ENCODE measurements at regions not wholly inside any gene's neighbourhood (a gene's known extent, or its start where the extent isn't known, plus 50 kb on each side); places are given as distances from the start of the nearest gene placed in this dataset.

DNA sequence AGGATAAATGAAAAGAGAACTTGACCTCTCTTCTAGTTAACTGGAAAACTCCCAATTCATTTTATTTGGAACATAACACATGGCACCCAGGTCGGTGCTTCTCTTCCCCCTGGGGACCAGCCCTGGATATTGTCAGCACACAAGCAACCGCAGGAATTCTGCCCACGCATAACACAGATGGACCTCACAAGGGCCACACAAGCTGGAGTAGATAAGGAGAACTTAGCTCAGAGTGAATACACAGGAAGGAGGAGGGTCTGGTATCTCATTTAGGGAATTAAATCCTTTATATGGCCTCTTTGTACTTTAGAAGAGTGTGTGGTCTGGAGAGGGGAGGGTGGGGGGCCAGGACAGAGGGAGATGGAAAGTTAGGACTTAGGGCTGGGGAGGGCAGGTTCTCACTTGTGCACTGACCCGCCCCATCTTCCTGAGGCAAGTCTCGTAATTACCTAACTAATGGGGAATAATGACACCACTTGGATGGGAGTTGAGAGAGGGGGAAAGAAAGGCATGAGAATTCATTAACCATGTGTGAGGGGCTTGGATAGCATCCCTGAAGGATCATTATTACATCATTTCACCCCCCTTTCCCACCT lies 341.2 kb upstream of the WWC1 start:
- no peak for TF ChIP-seq POLR2A (IDR thresholded peaks at IDR 0.05)
- TF ChIP-seq, protein P1, sequence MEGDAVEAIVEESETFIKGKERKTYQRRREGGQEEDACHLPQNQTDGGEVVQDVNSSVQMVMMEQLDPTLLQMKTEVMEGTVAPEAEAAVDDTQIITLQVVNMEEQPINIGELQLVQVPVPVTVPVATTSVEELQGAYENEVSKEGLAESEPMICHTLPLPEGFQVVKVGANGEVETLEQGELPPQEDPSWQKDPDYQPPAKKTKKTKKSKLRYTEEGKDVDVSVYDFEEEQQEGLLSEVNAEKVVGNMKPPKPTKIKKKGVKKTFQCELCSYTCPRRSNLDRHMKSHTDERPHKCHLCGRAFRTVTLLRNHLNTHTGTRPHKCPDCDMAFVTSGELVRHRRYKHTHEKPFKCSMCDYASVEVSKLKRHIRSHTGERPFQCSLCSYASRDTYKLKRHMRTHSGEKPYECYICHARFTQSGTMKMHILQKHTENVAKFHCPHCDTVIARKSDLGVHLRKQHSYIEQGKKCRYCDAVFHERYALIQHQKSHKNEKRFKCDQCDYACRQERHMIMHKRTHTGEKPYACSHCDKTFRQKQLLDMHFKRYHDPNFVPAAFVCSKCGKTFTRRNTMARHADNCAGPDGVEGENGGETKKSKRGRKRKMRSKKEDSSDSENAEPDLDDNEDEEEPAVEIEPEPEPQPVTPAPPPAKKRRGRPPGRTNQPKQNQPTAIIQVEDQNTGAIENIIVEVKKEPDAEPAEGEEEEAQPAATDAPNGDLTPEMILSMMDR (IDR thresholded peaks at IDR 0.05), result no peak

Data from thyroid gland (tissue), 4 donors.